ENCODE measurements at regions not wholly inside any gene's neighbourhood (a gene's known extent, or its start where the extent isn't known, plus 50 kb on each side); places are given as distances from the start of the nearest gene placed in this dataset.

GRCh38 chr5:155895484-155895883 lies 431.5 kb upstream of the SGCD start:
- TF ChIP-seq CTCF (conservative IDR thresholded peaks at IDR 0.05) (no peak), EZH2 (IDR thresholded peaks at IDR 0.05; ENCODE audit: low read depth) (no peak)

Data from PC-9 (cell line).